ENCODE measurements at regions not wholly inside any gene's neighbourhood (a gene's known extent, or its start where the extent isn't known, plus 50 kb on each side); places are given as distances from the start of the nearest gene placed in this dataset.
"Not testable (repeated sequence)": the region's sequence is repeated elsewhere in the genome, so short reads cannot be mapped to it uniquely, and the experiment has no call there.

DNA sequence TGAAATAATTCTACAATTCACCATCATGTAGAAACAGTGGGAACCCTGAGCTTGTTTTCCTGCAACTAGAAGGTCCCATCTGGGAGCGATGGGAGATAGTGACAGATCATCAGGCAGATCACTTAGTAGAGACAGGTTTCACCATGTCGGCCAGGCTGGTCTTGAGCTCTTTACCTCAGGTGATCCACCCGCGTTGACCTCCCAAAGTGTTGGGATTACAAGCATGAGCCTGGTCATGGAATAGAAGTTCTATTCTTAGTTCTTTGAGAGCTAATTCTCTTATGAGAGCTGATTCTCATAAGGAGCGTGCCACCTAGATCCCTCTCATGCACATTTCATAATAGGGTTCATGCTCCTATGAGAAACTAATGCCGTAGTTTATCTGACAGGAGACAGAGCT is 778.0 kb upstream of the AUTS2 start:
- WGBS, 3 donors: 80 to 87% (median 81%) methylated on average over 6 of the region's 6 CpGs
- Histone ChIP-seq H3K27ac (ENCODE audit: low read depth in 1 of 3, low read length in 2 of 3) (no peak overlapping the region), H3K4me3 (ENCODE audit: low read depth in 1 of 3, low read length in 3 of 3) (no peak overlapping the region), H3K9me3 (ENCODE audit: control insufficient read depth in 2 of 2, insufficient read depth in 1 of 2, low read depth in 1 of 2, low read length in 1 of 2) (peaks cover 0 to 19% of the 10 kb centered on the region in 2 donors), H3K4me1 (ENCODE audit: control insufficient read depth in 3 of 3, insufficient read depth in 2 of 3, low read depth in 1 of 3, low read length in 2 of 3) (peaks cover 0 to 14% (median 2%) of the 10 kb centered on the region in 3 donors), H3K27me3 (ENCODE audit: control insufficient read depth in 3 of 3, insufficient read depth in 3 of 3, low read length in 3 of 3) (no peaks in the 10 kb centered on the region), H3K36me3 (ENCODE audit: control insufficient read depth in 3 of 3, insufficient read depth in 2 of 3, low read depth in 1 of 3, low read length in 3 of 3) (no peaks in the 10 kb centered on the region)
- DNase-seq: no peak
- no peak for FAIRE-seq

DNA sequence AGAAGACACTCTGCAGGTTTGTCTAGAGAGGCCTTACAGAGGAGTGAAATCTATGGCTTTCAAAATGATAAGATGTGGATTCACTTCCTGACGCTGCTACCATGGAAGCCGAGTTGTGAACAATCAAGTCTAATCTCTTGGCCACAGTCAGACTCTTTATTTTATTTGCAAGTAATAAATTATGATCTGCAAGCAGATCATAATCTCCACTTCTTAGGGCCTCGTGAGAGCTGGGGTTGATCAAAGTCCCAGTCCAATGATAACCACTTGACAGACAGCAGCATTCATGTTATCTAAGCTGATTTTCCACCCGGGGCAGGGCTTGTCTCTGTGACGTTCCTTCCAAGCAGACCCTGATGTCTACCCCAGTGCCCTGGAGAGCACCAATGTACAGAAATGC is 776.4 kb upstream of the AUTS2 start:
- Histone ChIP-seq H3K4me3 (ENCODE audit: low read depth in 1 of 3, low read length in 3 of 3) (no peak overlapping the region), H3K27ac (ENCODE audit: low read depth in 1 of 3, low read length in 2 of 3) (peak overlapping the region in 1 of 3 donors; percentile 55), H3K4me1 (ENCODE audit: control insufficient read depth in 3 of 3, insufficient read depth in 2 of 3, low read depth in 1 of 3, low read length in 2 of 3) (peaks cover 0 to 14% (median 2%) of the 10 kb centered on the region in 3 donors), H3K27me3 (ENCODE audit: control insufficient read depth in 3 of 3, insufficient read depth in 3 of 3, low read length in 3 of 3) (no peaks in the 10 kb centered on the region), H3K9me3 (ENCODE audit: control insufficient read depth in 2 of 2, insufficient read depth in 1 of 2, low read depth in 1 of 2, low read length in 1 of 2) (peaks cover 0 to 19% of the 10 kb centered on the region in 2 donors), H3K36me3 (ENCODE audit: control insufficient read depth in 3 of 3, insufficient read depth in 2 of 3, low read depth in 1 of 3, low read length in 3 of 3) (no peaks in the 10 kb centered on the region)
- peak; percentile 82 to 83 for DNase-seq
- WGBS, 3 donors: 9 to 35% (median 14%) methylated on average over 5 of the region's 5 CpGs
- no peak for FAIRE-seq

GRCh38 chr7:68823996-68824780 is 774.1 kb upstream of the AUTS2 start:
- DNase-seq (no peak), FAIRE-seq (no peak)
- peaks cover 0 to 14% (median 2%) of the 10 kb centered on the region in 3 donors for H3K4me1 ChIP-seq (ENCODE audit: control insufficient read depth in 3 of 3, insufficient read depth in 2 of 3, low read depth in 1 of 3, low read length in 2 of 3)
- no peaks in the 10 kb centered on the region for H3K36me3 ChIP-seq (ENCODE audit: control insufficient read depth in 3 of 3, insufficient read depth in 2 of 3, low read depth in 1 of 3, low read length in 3 of 3)
- H3K27ac ChIP-seq (ENCODE audit: low read depth in 1 of 3, low read length in 2 of 3): no peak overlapping the region
- H3K27me3 ChIP-seq (ENCODE audit: control insufficient read depth in 3 of 3, insufficient read depth in 3 of 3, low read length in 3 of 3): no peaks in the 10 kb centered on the region
- WGBS, 3 donors: 87 to 88% (median 87%) methylated on average over 5 of the region's 5 CpGs
- no peak overlapping the region for H3K4me3 ChIP-seq (ENCODE audit: low read depth in 1 of 3, low read length in 3 of 3)
- H3K9me3 ChIP-seq (ENCODE audit: control insufficient read depth in 2 of 2, insufficient read depth in 1 of 2, low read depth in 1 of 2, low read length in 1 of 2): peaks cover 0 to 19% of the 10 kb centered on the region in 2 donors

GRCh38 chr7:68828575-68828974 is 769.7 kb upstream of the AUTS2 start:
- no peaks in the 10 kb centered on the region for H3K4me1 ChIP-seq (ENCODE audit: control insufficient read depth in 3 of 3, insufficient read depth in 2 of 3, low read depth in 1 of 3, low read length in 2 of 3)
- H3K9me3 ChIP-seq (ENCODE audit: control insufficient read depth in 2 of 2, insufficient read depth in 1 of 2, low read depth in 1 of 2, low read length in 1 of 2): peaks cover 0 to 20% of the 10 kb centered on the region in 2 donors
- no peaks in the 10 kb centered on the region for H3K36me3 ChIP-seq (ENCODE audit: control insufficient read depth in 3 of 3, insufficient read depth in 2 of 3, low read depth in 1 of 3, low read length in 3 of 3)
- WGBS, 3 donors: 70 to 77% (median 71%) methylated on average over 11 of the region's 11 CpGs
- FAIRE-seq (no peak), DNase-seq (no peak)
- no peak overlapping the region for H3K27ac ChIP-seq (ENCODE audit: low read depth in 1 of 3, low read length in 2 of 3)
- no peaks in the 10 kb centered on the region for H3K27me3 ChIP-seq (ENCODE audit: control insufficient read depth in 3 of 3, insufficient read depth in 3 of 3, low read length in 3 of 3)
- no peak overlapping the region for H3K4me3 ChIP-seq (ENCODE audit: low read depth in 1 of 3, low read length in 3 of 3)

DNA sequence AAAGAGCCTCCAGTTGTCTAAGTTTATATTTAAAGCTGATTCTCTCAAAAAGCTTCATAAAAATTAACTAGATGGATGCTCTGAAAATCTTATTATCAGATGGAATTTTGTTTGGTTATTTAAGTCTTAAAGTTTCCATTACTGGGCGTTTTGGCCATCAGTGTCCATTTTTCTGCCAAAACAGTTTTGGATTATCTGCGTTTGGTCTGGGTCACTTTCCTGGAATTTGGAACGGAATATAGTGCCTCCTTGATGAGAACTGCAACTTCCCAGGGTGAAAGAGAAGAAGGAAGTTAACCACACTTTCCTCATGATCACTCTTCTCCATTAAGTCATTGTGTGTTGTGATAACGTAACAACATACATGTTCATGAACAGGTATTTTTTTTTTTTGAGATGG is 764.9 kb upstream of the AUTS2 start:
- Histone ChIP-seq H3K36me3 (ENCODE audit: control insufficient read depth in 3 of 3, insufficient read depth in 2 of 3, low read depth in 1 of 3, low read length in 3 of 3) (no peaks in the 10 kb centered on the region), H3K9me3 (ENCODE audit: control insufficient read depth in 2 of 2, insufficient read depth in 1 of 2, low read depth in 1 of 2, low read length in 1 of 2) (peaks cover 0 to 6% of the 10 kb centered on the region in 2 donors), H3K4me3 (ENCODE audit: low read depth in 1 of 3, low read length in 3 of 3) (no peak overlapping the region), H3K27me3 (ENCODE audit: control insufficient read depth in 3 of 3, insufficient read depth in 3 of 3, low read length in 3 of 3) (no peaks in the 10 kb centered on the region), H3K27ac (ENCODE audit: low read depth in 1 of 3, low read length in 2 of 3) (no peak overlapping the region), H3K4me1 (ENCODE audit: control insufficient read depth in 3 of 3, insufficient read depth in 2 of 3, low read depth in 1 of 3, low read length in 2 of 3) (no peaks in the 10 kb centered on the region)
- no peak for DNase-seq
- FAIRE-seq: no peak
- 56 to 76% (median 76%) methylated on average over 4 of the region's 4 CpGs for WGBS, 3 donors

DNA sequence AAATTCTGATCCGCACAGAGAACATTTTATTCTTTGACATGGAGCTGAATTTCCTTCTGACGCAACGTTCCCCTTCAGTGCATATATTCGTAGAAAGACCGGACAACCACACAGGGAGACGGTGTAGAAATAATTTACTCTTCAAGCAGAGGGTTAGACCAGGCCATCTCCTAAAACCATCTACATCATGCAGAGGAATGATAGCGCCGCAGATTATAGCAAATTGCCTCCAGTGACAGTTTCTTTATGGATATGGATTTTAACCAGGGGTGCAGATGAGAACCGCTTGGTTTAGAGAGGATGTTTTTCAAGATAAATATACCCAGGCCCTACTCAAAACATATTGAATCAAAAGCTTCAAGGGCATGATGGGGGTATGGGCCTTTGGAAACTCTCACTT is 759.3 kb upstream of the AUTS2 start:
- DNase-seq: no peak
- Histone ChIP-seq H3K4me1 (ENCODE audit: control insufficient read depth in 3 of 3, insufficient read depth in 2 of 3, low read depth in 1 of 3, low read length in 2 of 3) (no peaks in the 10 kb centered on the region), H3K27ac (ENCODE audit: low read depth in 1 of 3, low read length in 2 of 3) (no peak overlapping the region), H3K4me3 (ENCODE audit: low read depth in 1 of 3, low read length in 3 of 3) (no peak overlapping the region), H3K9me3 (ENCODE audit: control insufficient read depth in 2 of 2, insufficient read depth in 1 of 2, low read depth in 1 of 2, low read length in 1 of 2) (no peaks in the 10 kb centered on the region), H3K27me3 (ENCODE audit: control insufficient read depth in 3 of 3, insufficient read depth in 3 of 3, low read length in 3 of 3) (no peaks in the 10 kb centered on the region), H3K36me3 (ENCODE audit: control insufficient read depth in 3 of 3, insufficient read depth in 2 of 3, low read depth in 1 of 3, low read length in 3 of 3) (no peaks in the 10 kb centered on the region)
- FAIRE-seq: no peak
- WGBS, 3 donors: 92 to 94% (median 92%) methylated on average over 9 of the region's 9 CpGs

DNA sequence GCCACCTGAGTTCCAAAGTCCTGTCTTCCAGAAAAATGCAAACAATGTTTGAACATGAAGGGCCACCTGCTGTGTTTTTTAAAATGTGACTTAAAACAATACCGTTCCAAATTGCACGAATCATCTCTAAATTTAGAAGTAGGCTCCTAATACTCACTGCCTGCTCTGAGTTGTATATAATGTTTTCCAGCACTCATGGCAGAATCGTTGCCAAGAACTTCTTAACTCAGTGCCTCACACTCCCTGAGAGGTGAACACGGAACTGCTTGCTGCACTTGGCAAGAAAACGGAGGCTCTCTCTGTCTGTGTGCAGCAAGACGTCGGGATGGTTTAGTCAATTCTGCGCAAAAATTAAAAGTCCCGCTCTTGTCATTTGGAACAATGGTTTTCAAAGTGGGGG is 757.3 kb upstream of the AUTS2 start:
- whole genome bisulfite sequencing, 3 donors: 54 to 65% (median 56%) methylated on average over 9 of the region's 9 CpGs
- H3K27ac ChIP-seq (ENCODE audit: low read depth in 1 of 3, low read length in 2 of 3): no peak overlapping the region
- no peak for FAIRE-seq

GRCh38 chr7:68843985-68844384 is 754.3 kb upstream of the AUTS2 start:
- not testable (repeated sequence) for H3K4me3 ChIP-seq (ENCODE audit: low read depth in 1 of 3, low read length in 3 of 3); DNase-seq; FAIRE-seq; H3K27me3 ChIP-seq (ENCODE audit: control insufficient read depth in 3 of 3, insufficient read depth in 3 of 3, low read length in 3 of 3); H3K27ac ChIP-seq (ENCODE audit: low read depth in 1 of 3, low read length in 2 of 3); H3K9me3 ChIP-seq (ENCODE audit: control insufficient read depth in 2 of 2, insufficient read depth in 1 of 2, low read depth in 1 of 2, low read length in 1 of 2); H3K4me1 ChIP-seq (ENCODE audit: control insufficient read depth in 3 of 3, insufficient read depth in 2 of 3, low read depth in 1 of 3, low read length in 2 of 3); H3K36me3 ChIP-seq (ENCODE audit: control insufficient read depth in 3 of 3, insufficient read depth in 2 of 3, low read depth in 1 of 3, low read length in 3 of 3)
- WGBS, 3 donors: 91 to 93% (median 92%) methylated on average over 6 of the region's 6 CpGs

More for the DNA sequence above, 757.3 kb upstream of the AUTS2 start:
- Histone ChIP-seq H3K36me3 (ENCODE audit: control insufficient read depth in 3 of 3, insufficient read depth in 2 of 3, low read depth in 1 of 3, low read length in 3 of 3) (no peaks in the 10 kb centered on the region), H3K4me1 (ENCODE audit: control insufficient read depth in 3 of 3, insufficient read depth in 2 of 3, low read depth in 1 of 3, low read length in 2 of 3) (no peaks in the 10 kb centered on the region), H3K4me3 (ENCODE audit: low read depth in 1 of 3, low read length in 3 of 3) (no peak overlapping the region), H3K9me3 (ENCODE audit: control insufficient read depth in 2 of 2, insufficient read depth in 1 of 2, low read depth in 1 of 2, low read length in 1 of 2) (peaks cover 0 to 6% of the 10 kb centered on the region in 2 donors), H3K27me3 (ENCODE audit: control insufficient read depth in 3 of 3, insufficient read depth in 3 of 3, low read length in 3 of 3) (no peaks in the 10 kb centered on the region)
- no peak for DNase-seq

All from small intestine (tissue), 7 donors.